IMR-90 (cell line): ENCODE measurements at regions not wholly inside any gene's neighbourhood (a gene's known extent, or its start where the extent isn't known, plus 50 kb on each side); places are given as distances from the start of the nearest gene placed in this dataset.

Experiments used
- ATAC-seq: fragments of 200-7000 bp; cut with Tn5 transposase; 2 replicates; pipeline ENCODE4 v1.9.1; 2020; ENCODE audit warnings: low read depth, mild to moderate bottlenecking, moderate library complexity
- BruUV-seq: library from RNA; stranded (reverse); fragments of 400-500 nt; replicated peaks from 2 replicates; lab custom pipeline; 2021; lab: Mats Ljungman, UMichigan
- CTCF ChIA-PET: fragments of 300-600 bp; formaldehyde crosslinking; extraction: SDS; loops from one replicate; lab custom pipeline; 2021; ENCODE audit warnings: antibody characterized with exemption; lab: Yijun Ruan, JAX
- POLR2A ChIA-PET: fragments of 300-600 bp; sonication (Branson Sonifier 250); formaldehyde crosslinking; loops from one replicate; lab custom pipeline; 2022; ENCODE audit warnings: antibody characterized with exemption; ENCODE audit not compliant: unreplicated experiment; lab: Charles Lee
- DNase-seq: peaks from one replicate; pipeline ENCODE4 v3.0.0; 2013
- H2AFZ ChIP-seq: replicated peaks from 2 replicates; pipeline ENCODE3; 2013; ENCODE audit warnings: low read length, mild to moderate bottlenecking; ENCODE audit not compliant: poor library complexity
- H2AK5ac ChIP-seq: 2 replicates; pipeline ENCODE4 v1.6.1; 2013; ENCODE audit warnings: low read depth, low read length, inconsistent platforms
- H2AK9ac ChIP-seq: replicated peaks from 2 replicates; pipeline ENCODE3; 2013; ENCODE audit warnings: mild to moderate bottlenecking, low read depth, low read length, moderate library complexity; ENCODE audit not compliant: poor library complexity
- H2BK120ac ChIP-seq: 2 replicates; pipeline ENCODE4 v1.6.1; 2013; ENCODE audit warnings: low read depth, low read length, inconsistent platforms
- H2BK15ac ChIP-seq: 3 replicates; pipeline ENCODE4 v1.6.1; 2013; ENCODE audit warnings: low read depth, low read length, inconsistent platforms
- H2BK20ac ChIP-seq: 2 replicates; pipeline ENCODE4 v1.6.1; 2013; ENCODE audit warnings: low read depth, mild to moderate bottlenecking, inconsistent platforms, low read length, moderate library complexity
- H2BK5ac ChIP-seq: 2 replicates; pipeline ENCODE4 v1.6.1; 2013; ENCODE audit warnings: mild to moderate bottlenecking, low read depth, low read length, inconsistent platforms; ENCODE audit not compliant: poor library complexity, severe bottlenecking
- H3K14ac ChIP-seq: replicated peaks from 2 replicates; pipeline ENCODE4 v1.6.1; 2013; ENCODE audit warnings: low read depth, low read length, inconsistent platforms
- H3K18ac ChIP-seq: 2 replicates; pipeline ENCODE4 v1.6.1; 2013; ENCODE audit warnings: low read depth, low read length, control low read depth
- H3K23ac ChIP-seq: 2 replicates; pipeline ENCODE4 v1.6.1; 2013; ENCODE audit warnings: low read depth, low read length, inconsistent platforms
- H3K27ac ChIP-seq: 2 replicates; pipeline ENCODE4 v1.5.1; 2013; ENCODE audit warnings: mild to moderate bottlenecking, control low read depth, low read length; ENCODE audit not compliant: insufficient read depth
- H3K27me3 ChIP-seq: 2 replicates; pipeline ENCODE4 v1.6.1; 2013; ENCODE audit warnings: low read length; ENCODE audit not compliant: control insufficient read depth, insufficient read depth
- H3K36me3 ChIP-seq: 2 replicates; pipeline ENCODE4 v1.6.1; 2013; ENCODE audit warnings: low read length, mixed read lengths; ENCODE audit not compliant: control insufficient read depth, insufficient read depth
- H3K4ac ChIP-seq: 2 replicates; pipeline ENCODE4 v1.6.1; 2013; ENCODE audit warnings: low read depth, low read length, inconsistent platforms
- H3K4me1 ChIP-seq: 2 replicates; pipeline ENCODE4 v1.6.1; 2013; ENCODE audit warnings: low read length, mixed read lengths; ENCODE audit not compliant: control insufficient read depth, insufficient read depth
- H3K4me2 ChIP-seq: 2 replicates; pipeline ENCODE4 v1.6.1; 2013; ENCODE audit warnings: low read depth, mild to moderate bottlenecking, control low read depth, low read length, moderate library complexity
- H3K4me3 ChIP-seq: 2 replicates; pipeline ENCODE4 v1.5.1; 2013; ENCODE audit warnings: low read depth, mild to moderate bottlenecking, control low read depth, low read length, moderate library complexity; ENCODE audit not compliant: insufficient read depth
- H3K56ac ChIP-seq: 2 replicates; pipeline ENCODE4 v1.6.1; 2013; ENCODE audit warnings: low read length, inconsistent platforms; ENCODE audit not compliant: insufficient read depth; ENCODE audit errors: extremely low read depth
- H3K79me1 ChIP-seq, 2 experiments: 2 replicates each; pipeline ENCODE4 v1.6.1; 2013; ENCODE audit warnings: low read length in 2 of 2, inconsistent platforms in 1 of 2, low read depth in 1 of 2
- H3K9ac ChIP-seq: 2 replicates; pipeline ENCODE4 v1.6.1; 2013; ENCODE audit warnings: low read depth, low read length, control low read depth
- H3K9me1 ChIP-seq: 2 replicates; pipeline ENCODE4 v1.6.1; 2013; ENCODE audit warnings: low read length, inconsistent platforms; ENCODE audit not compliant: insufficient read depth
- H3K9me3 ChIP-seq: 2 replicates; pipeline ENCODE4 v1.6.1; 2013; ENCODE audit warnings: low read length; ENCODE audit not compliant: control insufficient read depth, insufficient read depth
- H4K20me1 ChIP-seq: 2 replicates; pipeline ENCODE4 v1.6.1; 2013; ENCODE audit warnings: low read length, inconsistent platforms; ENCODE audit not compliant: insufficient read depth
- H4K5ac ChIP-seq: 2 replicates; pipeline ENCODE4 v1.6.1; 2013; ENCODE audit warnings: mild to moderate bottlenecking, low read depth, low read length, control low read depth
- H4K8ac ChIP-seq, 2 experiments: 2 replicates each; pipeline ENCODE4 v1.6.1; 2013; ENCODE audit warnings: low read depth in 2 of 2, low read length in 2 of 2, control low read depth in 1 of 2, inconsistent platforms in 1 of 2
- H4K91ac ChIP-seq: 2 replicates; pipeline ENCODE4 v1.6.1; 2013; ENCODE audit warnings: low read depth, low read length, inconsistent platforms; ENCODE audit not compliant: insufficient read depth
- MAFK ChIP-seq: IDR thresholded peaks from 2 replicates; pipeline ENCODE4 v1.6.1; 2012; ENCODE audit warnings: low read depth, low read length, improper control_type of control experiment
- POLR2A ChIP-seq: IDR thresholded peaks from 2 replicates; pipeline ENCODE4 v1.6.1; 2012; ENCODE audit warnings: mild to moderate bottlenecking, low read depth, low read length
- dilution Hi-C: fragments of 300-500 bp; cut with HindIII; formaldehyde crosslinking; loops from one replicate; pipeline ENCODE4 v1.14.3; 2018; ENCODE audit warnings: low sequenced_read_pairs; ENCODE audit not compliant: unreplicated experiment
- in situ Hi-C: fragments of 300-500 bp; cut with MboI; formaldehyde crosslinking; loops from 3 replicates; pipeline ENCODE4 v1.14.3; 2019; ENCODE audit warnings: low sequenced_read_pairs, inconsistent platforms, mixed read lengths
- intact Hi-C: fragments of 100-400 bp; cut with micrococcal nuclease; formaldehyde crosslinking; loops from 2 replicates; pipeline ENCODE4 v1.10.0; 2022

DNA sequence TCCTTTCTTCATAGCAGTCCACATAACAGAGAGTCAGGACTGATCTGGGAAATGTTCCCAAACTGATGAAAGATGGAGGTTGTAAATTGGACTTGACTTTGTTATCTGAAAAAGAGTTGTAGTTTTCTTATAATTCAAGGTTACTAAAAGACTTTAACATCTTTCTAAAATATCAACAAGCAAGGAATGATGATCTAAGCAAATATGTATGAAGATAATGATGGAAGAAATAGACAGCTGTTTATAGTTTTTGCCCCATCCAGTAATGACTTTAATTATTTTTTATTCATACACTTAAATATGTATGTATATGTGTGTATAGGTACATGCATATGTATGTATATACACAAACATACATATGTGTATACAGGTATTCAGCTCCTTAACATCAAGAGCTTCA, 411.1 kb upstream of the SPOCK3 start:
- Histone ChIP-seq H2AK5ac (no peak overlapping the region), H3K4me1 (no peaks in the 10 kb centered on the region), H3K18ac (no peak overlapping the region), H2BK20ac (no peak overlapping the region), H2BK120ac (no peak overlapping the region), H4K20me1 (no peaks in the 10 kb centered on the region), H2BK15ac (no peak overlapping the region), H3K9me3 (peaks cover 6% of the 10 kb centered on the region; the same call in 1 of the 2 replicates), H3K4me2 (no peak overlapping the region), H3K56ac (no peak overlapping the region), H3K23ac (no peak overlapping the region), H2BK5ac (no peak overlapping the region), H4K5ac (no peak overlapping the region), H3K9ac (no peak overlapping the region), H3K79me1 (no peaks in the 10 kb centered on the region), H3K9me1 (no peaks in the 10 kb centered on the region), H3K4me3 (no peak overlapping the region), H3K14ac (no peak overlapping the region), H3K27me3 (no peaks in the 10 kb centered on the region), H4K91ac (no peak overlapping the region), H2AFZ (no peak overlapping the region), H3K4ac (no peak overlapping the region), H3K27ac (no peak overlapping the region), H4K8ac (no peak overlapping the region), H2AK9ac (no peak overlapping the region), H3K36me3 (no peaks in the 10 kb centered on the region)
- CTCF ChIA-PET, result no interaction called here
- no peak for DNase-seq
- intact Hi-C loops (no loop called here), in situ Hi-C loops (no loop called here), dilution Hi-C loops (no loop called here)
- no peak for ATAC-seq
- TF ChIP-seq POLR2A, result no peak
- peak; percentile 72 for TF ChIP-seq MAFK
- BruUV-seq, result no TSS peak
- POLR2A ChIA-PET, result no interaction called here
